ENCODE measurements at regions not wholly inside any gene's neighbourhood (a gene's known extent, or its start where the extent isn't known, plus 50 kb on each side); places are given as distances from the start of the nearest gene placed in this dataset.

GRCh38 chr12:87382959-87383566 lies 646.1 kb downstream of the C12orf50 start:
- Histone ChIP-seq H3K9me3 (ENCODE audit: control extremely low read depth in 1 of 3, control insufficient read depth in 2 of 3, insufficient read depth in 1 of 3, low read length in 2 of 3) (no peaks in the 10 kb centered on the region), H3K4me1 (ENCODE audit: control insufficient read depth in 2 of 2, insufficient read depth in 2 of 2, low read length in 2 of 2) (no peaks in the 10 kb centered on the region), H4K20me1 (ENCODE audit: control insufficient read depth, insufficient read depth, low read length, poor library complexity, severe bottlenecking) (no peaks in the 10 kb centered on the region), H2AFZ (ENCODE audit: insufficient read depth, low read depth, low read length, poor library complexity, severe bottlenecking) (no peak overlapping the region), H3K27me3 (replicated peaks in 1 of 4; ENCODE audit: control extremely low read depth in 1 of 4, control insufficient read depth in 3 of 4, insufficient read depth in 4 of 4, low read length in 3 of 4) (no peaks in the 10 kb centered on the region), H3K27ac (ENCODE audit: low read length in 2 of 2) (no peak overlapping the region), H3K4me3 (ENCODE audit: control extremely low read depth in 1 of 5, extremely low read depth in 1 of 5, insufficient read depth in 1 of 5, low read depth in 2 of 5, low read length in 4 of 5) (no peak overlapping the region), H3K79me2 (ENCODE audit: control insufficient read depth, insufficient read depth, low read length) (no peaks in the 10 kb centered on the region), H3K4me2 (replicated peaks; ENCODE audit: low read depth, low read length, poor library complexity, severe bottlenecking) (no peak overlapping the region), H3K36me3 (replicated peaks in 1 of 2; ENCODE audit: control extremely low read depth in 1 of 2, control insufficient read depth in 1 of 2, extremely low read depth in 1 of 2, insufficient read depth in 2 of 2, low read length in 1 of 2) (no peaks in the 10 kb centered on the region), H3K9ac (ENCODE audit: low read length) (no peak overlapping the region)
- Mint-ChIP-seq H3K27ac (no peak overlapping the region), H3K4me1 (peaks cover 5% of the 10 kb centered on the region), H3K9me3 (ENCODE audit: insufficient read depth) (no peaks in the 10 kb centered on the region), H3K27me3 (no peaks in the 10 kb centered on the region), H3K4me3 (no peak overlapping the region)
- no CpG with 5 or more reads among the region's 2 CpGs for WGBS (ENCODE audit: insufficient coverage)
- ATAC-seq (ENCODE audit: low read depth), result no peak
- TF ChIP-seq CTCF (IDR thresholded peaks at IDR 0.05) (no peak), EZH2 (IDR thresholded peaks at IDR 0.05; ENCODE audit: borderline replicate concordance, insufficient read depth, low read depth, low read length, poor library complexity, severe bottlenecking) (no peak)
- DNase-seq, result no peak
- intact Hi-C loops (cut with micrococcal nuclease), result no loop called here
- ChIA-PET POLR2A (no interaction called here), CTCF (no interaction called here)

GRCh38 chr12:87382436-87382835 lies 646.8 kb downstream of the C12orf50 start:
- Histone ChIP-seq H4K20me1 (ENCODE audit: control insufficient read depth, insufficient read depth, low read length, poor library complexity, severe bottlenecking) (no peaks in the 10 kb centered on the region), H3K4me1 (ENCODE audit: control insufficient read depth in 2 of 2, insufficient read depth in 2 of 2, low read length in 2 of 2) (no peaks in the 10 kb centered on the region), H3K27ac (ENCODE audit: low read length in 2 of 2) (no peak overlapping the region), H3K4me2 (replicated peaks; ENCODE audit: low read depth, low read length, poor library complexity, severe bottlenecking) (no peak overlapping the region), H3K4me3 (ENCODE audit: control extremely low read depth in 1 of 5, extremely low read depth in 1 of 5, insufficient read depth in 1 of 5, low read depth in 2 of 5, low read length in 4 of 5) (no peak overlapping the region), H2AFZ (ENCODE audit: insufficient read depth, low read depth, low read length, poor library complexity, severe bottlenecking) (no peak overlapping the region), H3K79me2 (ENCODE audit: control insufficient read depth, insufficient read depth, low read length) (no peaks in the 10 kb centered on the region), H3K27me3 (replicated peaks in 1 of 4; ENCODE audit: control extremely low read depth in 1 of 4, control insufficient read depth in 3 of 4, insufficient read depth in 4 of 4, low read length in 3 of 4) (no peaks in the 10 kb centered on the region), H3K9me3 (ENCODE audit: control extremely low read depth in 1 of 3, control insufficient read depth in 2 of 3, insufficient read depth in 1 of 3, low read length in 2 of 3) (no peaks in the 10 kb centered on the region), H3K9ac (ENCODE audit: low read length) (no peak overlapping the region), H3K36me3 (replicated peaks in 1 of 2; ENCODE audit: control extremely low read depth in 1 of 2, control insufficient read depth in 1 of 2, extremely low read depth in 1 of 2, insufficient read depth in 2 of 2, low read length in 1 of 2) (no peaks in the 10 kb centered on the region)
- Mint-ChIP-seq H3K9me3 (ENCODE audit: insufficient read depth) (no peaks in the 10 kb centered on the region), H3K4me3 (no peak overlapping the region), H3K27ac (no peak overlapping the region), H3K27me3 (no peaks in the 10 kb centered on the region), H3K4me1 (peaks cover 5% of the 10 kb centered on the region)
- POLR2A ChIA-PET, result no interaction called here
- intact Hi-C loops (cut with micrococcal nuclease), result no loop called here
- no peak for TF ChIP-seq EZH2 (IDR thresholded peaks at IDR 0.05; ENCODE audit: borderline replicate concordance, insufficient read depth, low read depth, low read length, poor library complexity, severe bottlenecking)
- no peak for TF ChIP-seq CTCF (IDR thresholded peaks at IDR 0.05)
- CTCF ChIA-PET, result no interaction called here
- DNase-seq, result no peak
- WGBS (ENCODE audit: insufficient coverage), result no CpG with 5 or more reads among the region's 2 CpGs
- ATAC-seq (ENCODE audit: low read depth), result no peak

Measured in B cell (primary cell).